HG03432 (cell line): ENCODE measurements at regions not wholly inside any gene's neighbourhood (a gene's known extent, or its start where the extent isn't known, plus 50 kb on each side); places are given as distances from the start of the nearest gene placed in this dataset.
"Not testable (repeated sequence)": the region's sequence is repeated elsewhere in the genome, so short reads cannot be mapped to it uniquely, and the experiment has no call there.

ENCODE experiments used
- ATAC-seq: cut with Tn5 transposase; IDR thresholded peaks from one replicate; pipeline ENCODE4 v1.9.1; 2021; ENCODE audit warnings: mild to moderate bottlenecking, moderate library complexity; ENCODE audit not compliant: unreplicated experiment

GRCh38 chrX:124680287-124680686 lies 333.9 kb downstream of the SH2D1A start:
- ATAC-seq: no peak

GRCh38 chrX:124690495-124690894 lies 344.1 kb downstream of the SH2D1A start:
- ATAC-seq: no peak

GRCh38 chrX:124699876-124700275 lies 353.5 kb downstream of the SH2D1A start:
- no peak for ATAC-seq

GRCh38 chrX:124717537-124717936 lies 371.2 kb downstream of the SH2D1A start:
- no peak for ATAC-seq

- ATAC-seq: no peak
Measured at GRCh38 chrX:124719060-124719459, 372.7 kb downstream of the SH2D1A start.

GRCh38 chrX:124720532-124720931 lies 374.2 kb downstream of the SH2D1A start:
- no peak for ATAC-seq

- ATAC-seq: no peak
Measured at GRCh38 chrX:124725502-124725901, 379.1 kb downstream of the SH2D1A start.

- ATAC-seq: no peak
Measured at GRCh38 chrX:124726292-124726691, 379.9 kb downstream of the SH2D1A start.

GRCh38 chrX:124726881-124727280 lies 380.5 kb downstream of the SH2D1A start:
- ATAC-seq: no peak

GRCh38 chrX:124736553-124737270 lies 390.3 kb downstream of the SH2D1A start:
- no peak for ATAC-seq

- ATAC-seq: no peak
Measured at GRCh38 chrX:124737771-124738170, 391.4 kb downstream of the SH2D1A start.

- no peak for ATAC-seq
Measured at GRCh38 chrX:124747295-124747694, 400.9 kb downstream of the SH2D1A start.

- ATAC-seq: no peak
Measured at GRCh38 chrX:124764354-124764753, 418.0 kb downstream of the SH2D1A start.

GRCh38 chrX:124769166-124769565 lies 422.8 kb downstream of the SH2D1A start:
- ATAC-seq: no peak

GRCh38 chrX:124771292-124771691 lies 424.9 kb downstream of the SH2D1A start:
- no peak for ATAC-seq

- ATAC-seq: not testable (repeated sequence)
Measured at GRCh38 chrX:124788253-124788652, 441.9 kb downstream of the SH2D1A start.

GRCh38 chrX:124789874-124790273 lies 443.5 kb downstream of the SH2D1A start:
- not testable (repeated sequence) for ATAC-seq

GRCh38 chrX:124791492-124792095 lies 445.2 kb downstream of the SH2D1A start:
- ATAC-seq: no peak

- ATAC-seq: no peak
Measured at GRCh38 chrX:124796989-124797388, 450.6 kb downstream of the SH2D1A start.

GRCh38 chrX:124804962-124805361 lies 458.6 kb downstream of the SH2D1A start:
- no peak for ATAC-seq

GRCh38 chrX:124805486-124805885 lies 459.1 kb downstream of the SH2D1A start:
- ATAC-seq: no peak

GRCh38 chrX:124814106-124814505 lies 467.7 kb downstream of the SH2D1A start:
- ATAC-seq: no peak

GRCh38 chrX:124818033-124818432 lies 471.7 kb downstream of the SH2D1A start:
- ATAC-seq: no peak
